CMK (cell line): ENCODE measurements at regions not wholly inside any gene's neighbourhood (a gene's known extent, or its start where the extent isn't known, plus 50 kb on each side); places are given as distances from the start of the nearest gene placed in this dataset.

Experiments
- DNase-seq: peaks from one replicate; pipeline ENCODE4 v3.0.0-alpha.2; 2010; ENCODE audit warnings: low read depth

DNA sequence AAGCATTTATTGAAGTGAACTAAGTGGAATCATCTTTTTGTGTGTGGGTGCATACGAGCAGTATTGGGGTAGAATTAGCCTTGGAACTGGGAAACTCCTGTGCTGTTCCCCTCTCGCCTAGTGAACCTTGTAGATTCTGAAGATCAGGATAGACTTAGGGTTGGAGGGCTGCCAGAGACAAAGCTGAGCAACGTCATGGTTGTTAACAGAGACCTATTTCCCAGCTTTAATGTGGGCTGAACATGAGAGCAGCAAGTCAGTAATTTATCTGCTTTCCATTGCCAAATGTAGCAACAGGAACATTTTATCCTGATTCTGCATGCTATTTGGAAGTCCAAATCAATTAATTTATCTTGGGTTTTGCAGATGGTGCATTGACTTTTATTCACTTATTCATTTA is 246.6 kb downstream of the IL20RB start:
- DNase-seq: no peak

GRCh38 chr3:137205394-137206045 is 247.7 kb downstream of the IL20RB start:
- DNase-seq: no peak

DNA sequence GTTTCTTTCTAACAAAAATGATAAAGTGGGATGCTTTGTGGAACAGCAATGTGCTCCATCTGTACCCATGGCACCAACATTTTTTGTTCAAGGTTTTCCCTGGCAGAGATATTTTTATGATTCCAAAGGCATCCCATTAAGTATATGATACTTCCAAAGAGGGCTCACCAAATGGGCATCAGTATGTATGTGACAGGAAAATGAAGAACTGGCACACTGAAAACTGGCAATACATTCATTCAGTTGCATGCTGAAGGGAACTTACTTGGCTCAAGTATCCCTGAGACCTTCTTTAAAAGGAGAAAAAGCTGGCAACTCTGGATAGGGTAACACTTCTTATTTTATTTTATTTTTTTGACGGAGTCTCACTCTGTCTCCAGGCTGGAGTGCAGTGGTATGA is 249.8 kb downstream of the IL20RB start:
- no peak for DNase-seq

DNA sequence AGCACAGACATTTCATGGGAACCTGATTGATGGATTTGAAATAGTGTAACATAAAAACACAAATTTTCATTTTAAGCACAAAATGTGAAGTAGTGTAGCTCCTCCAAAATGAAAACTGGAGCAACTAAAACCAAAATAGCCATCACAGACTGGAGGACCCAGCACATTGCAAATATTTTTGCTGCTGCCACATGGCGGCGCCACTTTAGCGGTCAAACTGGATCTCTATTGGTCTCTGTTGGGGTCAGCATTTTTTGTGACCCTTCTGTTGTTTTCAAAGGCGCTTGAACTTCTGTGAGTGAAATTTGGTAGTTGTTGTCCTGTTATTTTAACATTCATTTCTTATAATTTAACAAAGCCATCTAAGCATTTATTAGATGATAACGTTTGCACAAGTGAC is 259.9 kb downstream of the IL20RB start:
- no peak for DNase-seq

- DNase-seq: peak; percentile 5
Measured at GRCh38 chr3:137219801-137220445, 262.1 kb downstream of the IL20RB start.

DNA sequence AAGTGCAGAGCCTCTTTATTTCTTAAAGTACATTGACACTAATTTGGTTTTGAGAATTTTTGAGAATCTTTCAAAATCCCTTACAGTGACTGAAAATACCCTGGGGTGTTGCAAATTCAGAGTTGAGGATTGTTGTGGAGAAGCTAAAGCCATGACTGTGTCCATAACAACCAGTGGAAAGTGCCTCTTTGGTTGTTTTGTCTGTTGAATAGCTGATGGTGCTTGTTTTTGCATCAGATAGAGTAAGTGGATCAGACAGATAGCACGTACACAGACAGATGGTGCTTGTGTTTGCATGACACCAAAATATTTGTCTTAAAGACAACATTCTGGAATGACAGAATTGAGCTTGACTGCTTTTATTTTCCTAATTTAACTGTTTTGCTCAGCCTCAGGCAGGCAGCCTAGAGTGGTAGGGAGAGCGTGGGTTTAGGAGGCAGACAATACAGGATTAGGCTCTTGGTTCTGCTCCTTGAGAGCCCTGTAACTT is 265.0 kb downstream of the IL20RB start:
- no peak for DNase-seq

GRCh38 chr3:137224464-137224863 is 266.7 kb downstream of the IL20RB start:
- no peak for DNase-seq

DNA sequence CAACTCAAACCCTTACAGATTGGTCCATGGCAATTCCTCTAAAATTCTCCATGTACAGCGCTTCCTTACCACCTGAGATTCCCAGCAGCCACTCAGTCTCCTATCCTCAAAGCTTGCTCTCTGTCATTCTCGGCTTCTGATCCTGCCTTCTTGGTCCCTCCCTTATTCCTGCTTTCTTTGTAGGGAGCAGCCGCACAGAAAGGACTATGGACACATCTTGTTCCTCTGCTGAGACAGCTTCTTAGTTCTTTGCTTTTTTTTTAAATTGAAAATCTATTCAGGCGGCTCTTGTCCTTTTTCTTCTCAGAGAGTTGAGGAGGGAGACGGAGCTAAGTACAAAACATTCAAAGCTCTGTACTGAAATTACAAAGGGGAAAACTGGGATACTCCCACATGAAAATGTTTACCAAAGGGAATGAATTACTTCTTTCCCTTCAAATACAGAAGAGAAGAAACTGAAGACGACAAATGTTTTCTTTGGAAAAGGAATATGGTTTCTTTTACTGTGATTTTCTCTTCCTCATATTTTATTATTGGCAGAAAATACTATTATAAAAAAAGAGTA is 285.1 kb downstream of the IL20RB start:
- no peak for DNase-seq

- DNase-seq: no peak
Measured at GRCh38 chr3:137246491-137246890, 288.7 kb downstream of the IL20RB start.

GRCh38 chr3:137249311-137249940 is 291.6 kb downstream of the IL20RB start:
- no peak for DNase-seq

DNA sequence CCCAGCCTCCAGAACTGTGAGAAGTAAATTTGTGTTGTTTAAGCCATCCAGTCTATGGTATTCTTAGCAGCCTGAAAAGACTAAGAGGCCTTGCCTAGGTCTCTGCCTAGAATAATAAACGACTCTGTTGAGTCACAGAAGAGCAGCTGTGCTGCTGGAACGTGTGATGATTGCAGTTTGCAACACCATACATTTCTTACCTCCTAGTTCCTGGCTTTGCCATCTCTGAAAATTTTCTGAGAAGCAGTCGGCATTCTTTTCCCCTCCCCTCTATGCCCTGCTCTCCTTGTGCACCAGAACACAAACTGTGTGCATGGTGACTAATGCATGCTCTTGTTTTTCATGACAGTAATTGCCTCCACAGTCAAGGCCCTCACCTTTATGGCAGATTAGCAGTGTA is 301.3 kb downstream of the IL20RB start:
- DNase-seq: no peak

DNA sequence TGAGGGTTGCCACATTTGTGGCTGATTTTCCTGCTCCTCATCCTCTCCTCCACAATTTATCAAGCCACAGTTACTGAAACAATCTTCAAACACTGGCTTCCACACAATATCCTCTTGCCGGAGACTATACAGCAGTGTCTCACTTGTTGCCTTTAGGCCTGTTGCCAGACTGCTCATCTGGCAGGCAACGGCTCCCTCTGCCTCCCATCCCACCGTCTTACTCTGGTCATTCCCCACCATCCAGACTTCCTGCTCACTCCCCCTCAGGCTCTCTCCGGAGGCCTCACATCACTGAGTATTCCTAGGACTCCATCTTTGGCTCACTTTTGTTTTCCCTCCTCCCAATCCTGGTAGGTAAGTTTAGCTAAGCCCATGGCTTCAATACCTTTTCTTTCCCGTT is 301.9 kb downstream of the IL20RB start:
- DNase-seq: no peak

GRCh38 chr3:137264071-137264820 is 306.5 kb downstream of the IL20RB start:
- no peak for DNase-seq

- no peak for DNase-seq
Measured at GRCh38 chr3:137264843-137265330, 307.1 kb downstream of the IL20RB start.

DNA sequence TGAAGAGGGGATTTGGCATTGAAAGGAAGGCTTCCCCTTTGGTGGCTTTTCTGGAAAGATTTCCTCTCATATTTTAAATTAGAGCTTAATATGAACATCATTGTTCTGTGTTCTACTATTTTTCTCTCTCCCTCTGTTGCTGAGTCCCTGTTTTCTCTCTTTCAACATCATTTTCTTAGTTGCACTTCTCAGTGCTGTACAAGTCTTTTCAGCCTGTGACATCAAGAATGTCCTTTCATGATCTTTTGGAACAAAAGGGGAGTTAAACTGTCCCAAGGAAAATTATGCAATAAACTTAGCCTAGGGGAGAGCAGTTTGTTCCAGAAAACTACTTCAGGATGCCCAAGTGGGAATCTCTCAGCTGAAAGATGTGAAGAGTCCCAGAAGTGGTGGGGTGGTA is 325.1 kb downstream of the IL20RB start:
- no peak for DNase-seq

GRCh38 chr3:137285924-137286323 is 328.1 kb downstream of the IL20RB start:
- DNase-seq: no peak

DNA sequence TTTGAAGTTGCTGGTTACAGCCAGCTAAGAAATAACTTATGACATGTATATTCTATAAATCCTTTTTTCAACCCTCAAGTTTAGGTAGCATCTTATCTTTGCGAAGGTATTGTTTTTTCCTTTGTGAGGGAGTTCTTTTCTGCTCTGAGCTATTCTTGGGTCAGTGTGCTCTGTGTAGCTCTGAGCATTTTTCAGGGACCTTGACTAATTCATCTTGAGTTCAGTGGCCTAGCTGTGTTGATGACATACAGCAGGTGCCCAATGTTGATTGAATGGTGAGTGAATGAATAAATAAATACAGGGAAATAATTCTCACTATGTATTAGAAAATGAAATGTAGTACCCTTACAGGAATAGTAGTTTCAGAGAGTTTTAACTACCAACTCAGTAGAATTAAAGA is 335.3 kb downstream of the IL20RB start:
- no peak for DNase-seq

DNA sequence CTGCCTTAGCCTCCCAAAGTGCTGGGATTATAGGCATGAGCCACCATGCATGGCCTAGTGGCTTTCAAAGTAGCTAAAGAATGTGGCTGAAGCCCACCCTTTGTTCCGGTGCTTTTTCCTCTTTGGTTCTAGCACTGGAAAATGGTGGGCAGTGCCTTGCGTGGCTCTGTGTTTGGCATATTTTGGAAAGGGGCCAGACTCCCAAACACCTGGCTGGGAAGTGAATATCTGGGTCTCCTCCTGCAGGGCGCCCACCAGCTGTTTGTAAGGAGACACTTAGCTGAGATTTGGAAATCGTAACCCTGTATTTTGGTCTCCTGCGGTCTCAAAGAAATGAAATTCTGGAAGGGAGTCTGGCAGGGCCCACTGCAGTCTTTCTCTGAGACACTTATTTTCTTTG is 336.4 kb downstream of the IL20RB start:
- no peak for DNase-seq

GRCh38 chr3:137294839-137295238 is 337.1 kb downstream of the IL20RB start:
- no peak for DNase-seq

GRCh38 chr3:137295336-137295735 is 337.6 kb downstream of the IL20RB start:
- no peak for DNase-seq

DNA sequence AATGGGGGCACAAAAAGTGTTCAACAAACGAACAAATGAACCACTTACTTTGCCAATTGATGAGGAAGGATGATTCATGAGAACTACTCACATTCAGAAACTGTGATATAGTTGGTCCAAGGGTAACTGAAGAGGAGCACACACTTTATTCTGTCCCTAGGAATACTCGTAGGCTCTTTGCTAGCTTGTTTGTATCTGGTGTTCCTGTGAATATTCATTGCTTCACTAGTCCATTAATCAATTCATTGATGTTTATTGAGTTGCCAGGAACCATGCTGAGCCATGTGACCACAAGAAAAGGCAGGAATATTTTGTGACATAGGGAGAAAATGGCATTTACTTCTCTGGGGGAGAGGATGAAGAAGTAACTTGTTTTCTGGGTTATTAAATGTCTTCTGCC is 338.3 kb downstream of the IL20RB start:
- no peak for DNase-seq

GRCh38 chr3:137297770-137298169 is 340.0 kb downstream of the IL20RB start:
- DNase-seq: no peak
